ENCODE measurements at regions not wholly inside any gene's neighbourhood (a gene's known extent, or its start where the extent isn't known, plus 50 kb on each side); places are given as distances from the start of the nearest gene placed in this dataset.
"Not testable (repeated sequence)": the region's sequence is repeated elsewhere in the genome, so short reads cannot be mapped to it uniquely, and the experiment has no call there.

- peak; percentile 98 for DNase-seq
Observed at GRCh38 chr21:31530897-31531705, 128.4 kb upstream of the SOD1 start.

GRCh38 chr21:31530364-31530763 is 129.1 kb upstream of the SOD1 start:
- DNase-seq, result no peak

- no peak for DNase-seq
Observed at GRCh38 chr21:31529406-31529805, 130.1 kb upstream of the SOD1 start.

GRCh38 chr21:31526040-31526439 is 133.5 kb upstream of the SOD1 start:
- no peak for DNase-seq

- DNase-seq, result no peak
Observed at GRCh38 chr21:31524140-31524539, 135.4 kb upstream of the SOD1 start.

- no peak for DNase-seq
Observed at GRCh38 chr21:31521515-31521914, 138.0 kb upstream of the SOD1 start.

- peak; percentile 56 for DNase-seq
Observed at GRCh38 chr21:31520561-31521098, 138.9 kb upstream of the SOD1 start.

- no peak for DNase-seq
Observed at GRCh38 chr21:31518580-31518979, 140.9 kb upstream of the SOD1 start.

- DNase-seq, result no peak
Observed at GRCh38 chr21:31517664-31518414, 141.7 kb upstream of the SOD1 start.

- no peak for DNase-seq
Observed at GRCh38 chr21:31515253-31515652, 144.2 kb upstream of the SOD1 start.

- DNase-seq, result no peak
Observed at GRCh38 chr21:31514598-31514997, 144.9 kb upstream of the SOD1 start.

GRCh38 chr21:31513541-31513940 is 146.0 kb upstream of the SOD1 start:
- DNase-seq, result not testable (repeated sequence)

GRCh38 chr21:31511999-31512398 is 147.5 kb upstream of the SOD1 start:
- not testable (repeated sequence) for DNase-seq

- no peak for DNase-seq
Observed at GRCh38 chr21:31511258-31511657, 148.2 kb upstream of the SOD1 start.

- DNase-seq, result no peak
Observed at GRCh38 chr21:31509194-31510017, 150.1 kb upstream of the SOD1 start.

GRCh38 chr21:31505975-31506374 is 153.5 kb upstream of the SOD1 start:
- DNase-seq, result no peak

- DNase-seq, result no peak
Observed at GRCh38 chr21:31503939-31504338, 155.6 kb upstream of the SOD1 start.

- no peak for DNase-seq
Observed at GRCh38 chr21:31503467-31503866, 156.0 kb upstream of the SOD1 start.

- DNase-seq, result no peak
Observed at GRCh38 chr21:31502537-31503143, 156.9 kb upstream of the SOD1 start.

- DNase-seq, result no peak
Observed at GRCh38 chr21:31501926-31502325, 157.6 kb upstream of the SOD1 start.

- DNase-seq, result no peak
Observed at GRCh38 chr21:31500982-31501381, 156.9 kb upstream of the TIAM1 start.

- DNase-seq, result no peak
Observed at GRCh38 chr21:31500071-31500470, 156.0 kb upstream of the TIAM1 start.

GRCh38 chr21:31498985-31499384 is 154.9 kb upstream of the TIAM1 start:
- no peak for DNase-seq
